ENCODE measurements at regions not wholly inside any gene's neighbourhood (a gene's known extent, or its start where the extent isn't known, plus 50 kb on each side); places are given as distances from the start of the nearest gene placed in this dataset.

DNA sequence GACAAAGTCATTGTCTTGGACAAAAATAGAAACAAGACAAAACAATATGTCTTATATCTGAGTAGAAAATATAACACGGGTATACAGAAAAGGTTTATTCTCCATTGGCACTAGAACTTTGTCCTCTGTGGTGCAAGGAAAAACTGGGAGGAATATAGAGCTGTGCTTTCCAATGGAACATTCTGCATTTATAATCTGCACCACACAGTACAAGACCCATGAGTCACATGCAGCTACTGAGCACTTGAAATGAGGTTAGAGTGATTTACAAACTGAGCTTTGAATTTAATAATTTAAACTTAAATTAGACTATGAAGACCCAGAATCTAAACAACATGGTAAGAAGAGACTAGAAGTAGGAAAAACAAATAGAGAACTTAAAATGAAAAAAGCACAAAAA is 86.1 kb downstream of the RAP2A start:
- CTCF ChIA-PET = no interaction called here
- no peak for TF ChIP-seq CTCF (IDR thresholded peaks at IDR 0.05)
- Mint-ChIP-seq H3K4me1 (no peaks in the 10 kb centered on the region), H3K27me3 (peaks cover 11% of the 10 kb centered on the region), H3K27ac (no peak overlapping the region), H3K4me3 (no peak overlapping the region), H3K36me3 (ENCODE audit: low read depth) (no peaks in the 10 kb centered on the region), H3K9me3 (no peaks in the 10 kb centered on the region)
- intact Hi-C loops (cut with micrococcal nuclease) = no loop called here
- DNase-seq (no peak), ATAC-seq (ENCODE audit: low read depth) (no peak)
- POLR2A ChIA-PET = no interaction called here

GRCh38 chr13:97520866-97521265 is 86.9 kb downstream of the RAP2A start:
- no peaks in the 10 kb centered on the region for H3K4me1 Mint-ChIP-seq
- ChIA-PET POLR2A (interaction anchor here (0.9 kb wide), 1 partner anchor 87 kb away, joined by 3 read pairs; the partner anchor contains the start of gene RAP2A), CTCF (no interaction called here)
- no peak for TF ChIP-seq CTCF (IDR thresholded peaks at IDR 0.05)
- intact Hi-C loops (cut with micrococcal nuclease) = no loop called here
- ATAC-seq (ENCODE audit: low read depth) (no peak), DNase-seq (no peak)
- no peaks in the 10 kb centered on the region for H3K36me3 Mint-ChIP-seq (ENCODE audit: low read depth)
- no peak overlapping the region for H3K4me3 Mint-ChIP-seq
- peaks cover 11% of the 10 kb centered on the region for H3K27me3 Mint-ChIP-seq
- H3K9me3 Mint-ChIP-seq = no peaks in the 10 kb centered on the region
- H3K27ac Mint-ChIP-seq = no peak overlapping the region

- Mint-ChIP-seq H3K4me3 (no peak overlapping the region), H3K36me3 (ENCODE audit: low read depth) (no peaks in the 10 kb centered on the region), H3K27ac (no peak overlapping the region), H3K27me3 (peaks cover 11% of the 10 kb centered on the region), H3K4me1 (no peaks in the 10 kb centered on the region), H3K9me3 (no peaks in the 10 kb centered on the region)
- ChIA-PET CTCF (no interaction called here), POLR2A (no interaction called here)
- ATAC-seq (ENCODE audit: low read depth) (no peak), DNase-seq (no peak)
- intact Hi-C loops (cut with micrococcal nuclease) = no loop called here
- no peak for TF ChIP-seq CTCF (IDR thresholded peaks at IDR 0.05)
Measured at GRCh38 chr13:97521726-97522125, 87.8 kb downstream of the RAP2A start.

GRCh38 chr13:97522243-97522642 is 88.3 kb downstream of the RAP2A start:
- TF ChIP-seq CTCF (IDR thresholded peaks at IDR 0.05) = no peak
- CTCF ChIA-PET = no interaction called here
- Mint-ChIP-seq H3K4me1 (no peaks in the 10 kb centered on the region), H3K36me3 (ENCODE audit: low read depth) (no peaks in the 10 kb centered on the region), H3K9me3 (no peaks in the 10 kb centered on the region), H3K4me3 (no peak overlapping the region), H3K27ac (no peak overlapping the region), H3K27me3 (peaks cover 11% of the 10 kb centered on the region)
- no peak for ATAC-seq (ENCODE audit: low read depth)
- POLR2A ChIA-PET = no interaction called here
- DNase-seq = no peak
- intact Hi-C loops (cut with micrococcal nuclease) = no loop called here

GRCh38 chr13:97526556-97526955 is 92.6 kb downstream of the RAP2A start:
- DNase-seq (no peak), ATAC-seq (ENCODE audit: low read depth) (no peak)
- intact Hi-C loops (cut with micrococcal nuclease) = no loop called here
- no peak overlapping the region for H3K27ac Mint-ChIP-seq
- H3K9me3 Mint-ChIP-seq = no peaks in the 10 kb centered on the region
- ChIA-PET POLR2A (no interaction called here), CTCF (no interaction called here)
- peaks cover 3% of the 10 kb centered on the region for H3K27me3 Mint-ChIP-seq
- TF ChIP-seq CTCF (IDR thresholded peaks at IDR 0.05) = no peak
- no peaks in the 10 kb centered on the region for H3K4me1 Mint-ChIP-seq
- H3K36me3 Mint-ChIP-seq (ENCODE audit: low read depth) = no peaks in the 10 kb centered on the region
- H3K4me3 Mint-ChIP-seq = no peak overlapping the region

All from activated B cell treated with CpG ODN at 0.5 μM for 24 hours (primary cell).